ENCODE measurements at regions not wholly inside any gene's neighbourhood (a gene's known extent, or its start where the extent isn't known, plus 50 kb on each side); places are given as distances from the start of the nearest gene placed in this dataset.

DNA sequence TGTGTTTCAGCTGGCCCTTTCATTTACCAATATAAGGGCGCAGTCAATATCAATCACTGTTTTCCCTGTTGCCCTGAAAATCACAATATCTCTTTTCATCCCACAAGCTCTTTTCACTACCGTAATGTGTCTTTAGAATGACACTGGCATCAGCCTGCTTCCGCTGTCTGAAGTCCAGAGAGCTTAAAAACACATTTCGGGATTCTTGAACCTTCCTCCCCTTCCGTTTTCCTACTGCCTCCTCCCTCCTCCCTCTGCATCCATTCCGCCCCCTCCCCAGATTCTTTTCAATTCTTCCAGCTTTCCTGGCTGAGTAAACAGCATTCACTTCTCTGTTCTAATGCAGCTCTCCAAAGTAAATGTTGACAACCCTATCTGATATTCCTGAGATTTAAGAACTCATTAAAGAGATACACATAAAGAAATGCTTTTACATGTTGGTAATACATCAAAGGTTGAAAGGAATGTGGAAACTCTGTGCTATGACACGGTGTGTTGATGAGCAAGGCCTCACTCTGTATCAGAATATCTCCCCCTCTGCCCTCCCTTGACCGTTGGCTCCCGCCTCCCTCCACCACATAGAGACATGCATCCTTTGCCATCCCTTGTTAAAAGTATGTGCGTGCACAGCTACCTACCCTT, 83.5 kb upstream of the SPRY1 start:
- no peak for DNase-seq
- Mint-ChIP-seq H3K27me3 (ENCODE audit: unreplicated experiment) (no peaks in the 10 kb centered on the region), H3K27ac (ENCODE audit: unreplicated experiment) (no peak overlapping the region), H3K4me3 (ENCODE audit: unreplicated experiment) (no peak overlapping the region), H3K36me3 (ENCODE audit: unreplicated experiment) (no peaks in the 10 kb centered on the region), H3K4me1 (ENCODE audit: low read depth, unreplicated experiment) (peaks cover 7% of the 10 kb centered on the region), H3K9me3 (ENCODE audit: unreplicated experiment) (no peaks in the 10 kb centered on the region)
- TF ChIP-seq, protein P1, sequence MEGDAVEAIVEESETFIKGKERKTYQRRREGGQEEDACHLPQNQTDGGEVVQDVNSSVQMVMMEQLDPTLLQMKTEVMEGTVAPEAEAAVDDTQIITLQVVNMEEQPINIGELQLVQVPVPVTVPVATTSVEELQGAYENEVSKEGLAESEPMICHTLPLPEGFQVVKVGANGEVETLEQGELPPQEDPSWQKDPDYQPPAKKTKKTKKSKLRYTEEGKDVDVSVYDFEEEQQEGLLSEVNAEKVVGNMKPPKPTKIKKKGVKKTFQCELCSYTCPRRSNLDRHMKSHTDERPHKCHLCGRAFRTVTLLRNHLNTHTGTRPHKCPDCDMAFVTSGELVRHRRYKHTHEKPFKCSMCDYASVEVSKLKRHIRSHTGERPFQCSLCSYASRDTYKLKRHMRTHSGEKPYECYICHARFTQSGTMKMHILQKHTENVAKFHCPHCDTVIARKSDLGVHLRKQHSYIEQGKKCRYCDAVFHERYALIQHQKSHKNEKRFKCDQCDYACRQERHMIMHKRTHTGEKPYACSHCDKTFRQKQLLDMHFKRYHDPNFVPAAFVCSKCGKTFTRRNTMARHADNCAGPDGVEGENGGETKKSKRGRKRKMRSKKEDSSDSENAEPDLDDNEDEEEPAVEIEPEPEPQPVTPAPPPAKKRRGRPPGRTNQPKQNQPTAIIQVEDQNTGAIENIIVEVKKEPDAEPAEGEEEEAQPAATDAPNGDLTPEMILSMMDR (IDR thresholded peaks at IDR 0.05; ENCODE audit: partially characterized antibody, unreplicated experiment), result no peak

DNA sequence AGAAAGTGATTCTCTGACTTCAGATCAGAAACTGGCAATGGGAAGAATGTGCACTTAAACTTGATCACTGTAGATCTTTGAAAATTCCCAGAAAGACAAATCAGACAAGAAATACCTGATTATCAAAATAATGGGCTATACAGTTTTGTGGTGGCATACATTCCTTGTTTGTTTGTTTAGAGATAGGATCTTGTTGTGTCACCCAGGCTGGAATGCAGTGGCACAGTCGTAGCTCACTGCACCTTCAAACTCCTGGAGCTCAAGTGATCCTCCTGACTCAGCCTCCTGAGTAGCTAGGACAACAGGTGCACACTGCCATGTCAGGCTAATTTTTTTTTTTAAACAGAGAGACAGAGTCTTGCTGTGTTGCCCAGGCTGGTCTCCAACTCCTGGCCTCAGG, 81.0 kb upstream of the SPRY1 start:
- TF ChIP-seq, protein P1 (IDR thresholded peaks at IDR 0.05; ENCODE audit: partially characterized antibody, unreplicated experiment), result no peak
- H3K27me3 Mint-ChIP-seq (ENCODE audit: unreplicated experiment), result no peaks in the 10 kb centered on the region
- H3K36me3 Mint-ChIP-seq (ENCODE audit: unreplicated experiment), result no peaks in the 10 kb centered on the region
- DNase-seq, result no peak
- no peak overlapping the region for H3K27ac Mint-ChIP-seq (ENCODE audit: unreplicated experiment)
- H3K9me3 Mint-ChIP-seq (ENCODE audit: unreplicated experiment), result no peaks in the 10 kb centered on the region
- peaks cover 7% of the 10 kb centered on the region for H3K4me1 Mint-ChIP-seq (ENCODE audit: low read depth, unreplicated experiment)
- H3K4me3 Mint-ChIP-seq (ENCODE audit: unreplicated experiment), result no peak overlapping the region

DNA sequence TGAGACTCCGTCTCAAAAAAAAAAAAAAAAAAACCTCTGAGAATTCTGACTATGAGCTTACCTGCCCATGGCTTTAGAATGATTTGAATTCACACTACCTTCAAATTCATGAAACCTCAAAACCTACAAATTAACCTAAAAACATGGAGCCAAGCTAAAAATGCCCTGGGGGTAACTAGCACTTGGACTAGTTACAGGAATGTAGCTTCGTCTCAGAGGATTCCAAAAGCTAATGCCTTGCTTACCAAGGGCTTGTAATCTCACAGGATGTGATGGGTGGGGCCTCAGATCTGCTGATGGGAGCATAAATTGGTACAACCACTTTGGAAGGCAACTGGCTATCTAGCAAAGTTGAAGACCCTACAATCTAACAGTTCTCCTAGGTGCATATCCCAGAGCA, 79.4 kb upstream of the SPRY1 start:
- peaks cover 12% of the 10 kb centered on the region for H3K36me3 Mint-ChIP-seq (ENCODE audit: unreplicated experiment)
- TF ChIP-seq, protein P1 (IDR thresholded peaks at IDR 0.05; ENCODE audit: partially characterized antibody, unreplicated experiment), result no peak
- no peaks in the 10 kb centered on the region for H3K4me1 Mint-ChIP-seq (ENCODE audit: low read depth, unreplicated experiment)
- no peak for DNase-seq
- H3K9me3 Mint-ChIP-seq (ENCODE audit: unreplicated experiment), result no peaks in the 10 kb centered on the region
- H3K27ac Mint-ChIP-seq (ENCODE audit: unreplicated experiment), result no peak overlapping the region
- no peak overlapping the region for H3K4me3 Mint-ChIP-seq (ENCODE audit: unreplicated experiment)
- no peaks in the 10 kb centered on the region for H3K27me3 Mint-ChIP-seq (ENCODE audit: unreplicated experiment)

DNA sequence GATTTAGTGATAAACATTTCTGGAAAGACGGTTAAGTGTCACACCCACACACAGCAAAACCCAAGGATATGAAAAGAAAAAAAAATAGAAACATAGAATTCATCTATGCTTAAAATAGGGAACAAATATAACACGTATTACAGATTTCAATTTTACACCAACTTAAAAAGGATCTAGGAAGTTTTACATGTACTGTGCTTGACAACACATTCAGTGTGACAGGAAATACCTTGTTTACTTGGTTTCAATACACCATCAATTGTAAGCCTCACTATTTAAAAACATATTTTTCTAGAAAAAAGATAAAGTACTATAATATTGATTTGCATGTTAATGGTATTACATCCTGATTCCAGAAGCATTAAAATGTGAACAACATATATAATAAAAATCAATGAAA, 77.0 kb upstream of the SPRY1 start:
- no peak overlapping the region for H3K4me3 Mint-ChIP-seq (ENCODE audit: unreplicated experiment)
- H3K36me3 Mint-ChIP-seq (ENCODE audit: unreplicated experiment), result peaks cover 14% of the 10 kb centered on the region
- no peak overlapping the region for H3K27ac Mint-ChIP-seq (ENCODE audit: unreplicated experiment)
- H3K27me3 Mint-ChIP-seq (ENCODE audit: unreplicated experiment), result no peaks in the 10 kb centered on the region
- H3K9me3 Mint-ChIP-seq (ENCODE audit: unreplicated experiment), result no peaks in the 10 kb centered on the region
- DNase-seq, result no peak
- TF ChIP-seq, protein P1 (IDR thresholded peaks at IDR 0.05; ENCODE audit: partially characterized antibody, unreplicated experiment), result no peak
- no peaks in the 10 kb centered on the region for H3K4me1 Mint-ChIP-seq (ENCODE audit: low read depth, unreplicated experiment)

DNA sequence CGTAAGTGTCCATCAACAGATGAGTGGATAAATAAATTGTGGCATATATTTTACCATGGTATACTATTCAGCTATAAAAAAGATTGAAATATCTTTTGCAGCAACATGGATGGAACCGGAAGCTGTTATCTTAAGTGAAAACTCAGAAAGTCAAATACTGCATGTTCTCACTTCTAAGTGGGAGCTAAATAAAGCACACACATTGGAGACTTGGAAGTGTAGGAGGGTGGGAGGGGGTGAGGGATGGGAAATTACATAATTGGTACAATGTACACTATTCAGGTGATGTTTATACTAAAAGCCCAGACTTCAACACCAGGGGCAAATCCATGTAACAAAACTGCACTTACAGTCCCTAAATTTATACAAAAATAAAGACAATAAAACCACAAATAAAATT, 72.6 kb upstream of the SPRY1 start:
- DNase-seq, result no peak
- Mint-ChIP-seq H3K27ac (ENCODE audit: unreplicated experiment) (no peak overlapping the region), H3K9me3 (ENCODE audit: unreplicated experiment) (no peaks in the 10 kb centered on the region), H3K27me3 (ENCODE audit: unreplicated experiment) (no peaks in the 10 kb centered on the region), H3K4me3 (ENCODE audit: unreplicated experiment) (no peak overlapping the region), H3K4me1 (ENCODE audit: low read depth, unreplicated experiment) (peaks cover 2% of the 10 kb centered on the region), H3K36me3 (ENCODE audit: unreplicated experiment) (peaks cover 14% of the 10 kb centered on the region)
- TF ChIP-seq, protein P1 (IDR thresholded peaks at IDR 0.05; ENCODE audit: partially characterized antibody, unreplicated experiment), result no peak
